ENCODE measurements at regions not wholly inside any gene's neighbourhood (a gene's known extent, or its start where the extent isn't known, plus 50 kb on each side); places are given as distances from the start of the nearest gene placed in this dataset.

DNA sequence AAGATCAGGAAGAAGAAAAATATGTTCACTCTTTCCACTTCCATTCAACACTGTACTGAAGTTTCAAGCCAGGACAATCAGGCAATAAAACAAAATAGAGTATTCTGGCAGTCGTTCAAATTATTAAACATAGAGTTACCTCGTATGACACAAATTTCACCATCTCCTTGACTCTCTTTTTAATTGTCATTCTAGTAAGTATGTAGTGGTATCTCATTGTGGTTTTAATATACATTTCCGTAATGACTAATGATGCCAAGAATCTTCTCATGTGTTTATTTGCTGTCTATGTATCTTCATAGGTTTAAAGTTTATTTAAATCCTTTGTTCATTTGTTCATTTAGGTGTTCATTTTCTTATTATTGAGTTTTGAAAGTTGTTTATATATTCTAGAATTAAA, 352.2 kb downstream of the IDS start:
- Histone ChIP-seq H3K4me1 (ENCODE audit: control insufficient read depth in 2 of 2, insufficient read depth in 2 of 2, low read length in 2 of 2) (no peaks in the 10 kb centered on the region), H3K9me3 (ENCODE audit: control extremely low read depth in 1 of 3, control insufficient read depth in 2 of 3, insufficient read depth in 1 of 3, low read length in 2 of 3) (no peaks in the 10 kb centered on the region), H3K27me3 (replicated peaks in 1 of 4; ENCODE audit: control extremely low read depth in 1 of 4, control insufficient read depth in 3 of 4, insufficient read depth in 4 of 4, low read length in 3 of 4) (no peaks in the 10 kb centered on the region), H4K20me1 (ENCODE audit: control insufficient read depth, insufficient read depth, low read length, poor library complexity, severe bottlenecking) (no peaks in the 10 kb centered on the region), H3K4me2 (replicated peaks; ENCODE audit: low read depth, low read length, poor library complexity, severe bottlenecking) (no peak overlapping the region), H3K27ac (ENCODE audit: low read length in 2 of 2) (no peak overlapping the region), H3K9ac (ENCODE audit: low read length) (no peak overlapping the region), H3K36me3 (replicated peaks in 1 of 2; ENCODE audit: control extremely low read depth in 1 of 2, control insufficient read depth in 1 of 2, extremely low read depth in 1 of 2, insufficient read depth in 2 of 2, low read length in 1 of 2) (no peaks in the 10 kb centered on the region), H3K4me3 (ENCODE audit: control extremely low read depth in 1 of 5, extremely low read depth in 1 of 5, insufficient read depth in 1 of 5, low read depth in 2 of 5, low read length in 4 of 5) (no peak overlapping the region), H3K79me2 (ENCODE audit: control insufficient read depth, insufficient read depth, low read length) (no peaks in the 10 kb centered on the region), H2AFZ (ENCODE audit: insufficient read depth, low read depth, low read length, poor library complexity, severe bottlenecking) (no peak overlapping the region)
- TF ChIP-seq, protein P1, sequence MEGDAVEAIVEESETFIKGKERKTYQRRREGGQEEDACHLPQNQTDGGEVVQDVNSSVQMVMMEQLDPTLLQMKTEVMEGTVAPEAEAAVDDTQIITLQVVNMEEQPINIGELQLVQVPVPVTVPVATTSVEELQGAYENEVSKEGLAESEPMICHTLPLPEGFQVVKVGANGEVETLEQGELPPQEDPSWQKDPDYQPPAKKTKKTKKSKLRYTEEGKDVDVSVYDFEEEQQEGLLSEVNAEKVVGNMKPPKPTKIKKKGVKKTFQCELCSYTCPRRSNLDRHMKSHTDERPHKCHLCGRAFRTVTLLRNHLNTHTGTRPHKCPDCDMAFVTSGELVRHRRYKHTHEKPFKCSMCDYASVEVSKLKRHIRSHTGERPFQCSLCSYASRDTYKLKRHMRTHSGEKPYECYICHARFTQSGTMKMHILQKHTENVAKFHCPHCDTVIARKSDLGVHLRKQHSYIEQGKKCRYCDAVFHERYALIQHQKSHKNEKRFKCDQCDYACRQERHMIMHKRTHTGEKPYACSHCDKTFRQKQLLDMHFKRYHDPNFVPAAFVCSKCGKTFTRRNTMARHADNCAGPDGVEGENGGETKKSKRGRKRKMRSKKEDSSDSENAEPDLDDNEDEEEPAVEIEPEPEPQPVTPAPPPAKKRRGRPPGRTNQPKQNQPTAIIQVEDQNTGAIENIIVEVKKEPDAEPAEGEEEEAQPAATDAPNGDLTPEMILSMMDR (IDR thresholded peaks at IDR 0.05): no peak
- TF ChIP-seq EZH2 (IDR thresholded peaks at IDR 0.05; ENCODE audit: borderline replicate concordance, insufficient read depth, low read depth, low read length, poor library complexity, severe bottlenecking): no peak
- Mint-ChIP-seq H3K4me3 (no peak overlapping the region), H3K27ac (no peak overlapping the region), H3K27me3 (no peaks in the 10 kb centered on the region), H3K9me3 (ENCODE audit: insufficient read depth) (no peaks in the 10 kb centered on the region), H3K4me1 (no peaks in the 10 kb centered on the region)
- ATAC-seq (ENCODE audit: low read depth) (no peak), DNase-seq (no peak)
- ChIA-PET CTCF (no interaction called here), POLR2A (no interaction called here)
- intact Hi-C loops (cut with micrococcal nuclease): no loop called here
- no CpG with 5 or more reads among the region's 3 CpGs for WGBS (ENCODE audit: insufficient coverage)

DNA sequence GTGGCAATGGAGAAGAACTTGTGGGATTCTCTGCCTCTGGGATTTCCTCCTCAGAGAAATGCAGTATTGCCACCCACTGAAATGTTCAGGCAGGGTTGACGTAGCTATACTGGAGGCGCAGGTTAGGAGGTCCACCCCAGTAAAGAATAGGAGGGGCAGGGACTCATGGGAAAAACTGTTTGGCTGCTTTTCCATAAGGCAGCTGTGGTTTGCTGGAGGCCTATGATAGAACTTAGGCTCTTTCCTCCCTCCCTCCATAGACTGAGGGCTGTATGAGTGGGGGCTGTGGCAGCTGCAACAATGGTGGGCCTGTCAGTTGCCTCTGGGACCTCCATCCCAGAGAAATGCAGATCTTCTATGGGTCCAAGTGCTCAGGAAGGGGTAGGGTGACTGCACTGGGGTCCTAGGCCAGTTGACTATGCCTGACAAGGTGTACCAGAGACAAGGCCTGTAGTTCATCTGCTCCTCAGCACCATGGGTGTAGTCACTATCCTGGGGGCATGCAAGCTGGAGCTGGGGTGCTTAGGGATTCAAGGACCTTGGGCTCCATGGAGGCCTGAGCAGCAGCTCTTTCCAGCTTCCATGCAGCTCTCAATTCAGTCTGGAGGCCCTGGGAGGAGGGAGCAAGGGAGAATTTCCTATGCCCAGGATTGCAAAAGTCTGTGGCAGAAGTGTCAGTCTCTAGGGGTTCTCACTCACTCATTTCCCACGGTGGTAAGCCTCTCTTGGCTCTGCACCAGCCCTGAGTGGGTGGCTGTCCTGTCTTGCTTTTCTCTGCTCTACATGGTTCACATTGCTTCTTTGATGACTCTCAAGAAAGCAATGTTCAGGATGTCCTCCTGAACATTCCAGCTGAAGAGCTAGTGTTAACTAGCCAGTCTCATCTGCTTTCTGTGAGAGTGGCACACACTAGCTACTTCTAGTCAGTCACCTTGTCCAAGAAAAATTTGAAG, 353.0 kb downstream of the IDS start:
- TF ChIP-seq, protein P1 (IDR thresholded peaks at IDR 0.05): no peak
- no peak for TF ChIP-seq EZH2 (IDR thresholded peaks at IDR 0.05; ENCODE audit: borderline replicate concordance, insufficient read depth, low read depth, low read length, poor library complexity, severe bottlenecking)
- H3K27me3 ChIP-seq (replicated peaks in 1 of 4; ENCODE audit: control extremely low read depth in 1 of 4, control insufficient read depth in 3 of 4, insufficient read depth in 4 of 4, low read length in 3 of 4): no peaks in the 10 kb centered on the region
- H3K4me1 ChIP-seq (ENCODE audit: control insufficient read depth in 2 of 2, insufficient read depth in 2 of 2, low read length in 2 of 2): no peaks in the 10 kb centered on the region
- DNase-seq: no peak
- no peaks in the 10 kb centered on the region for H4K20me1 ChIP-seq (ENCODE audit: control insufficient read depth, insufficient read depth, low read length, poor library complexity, severe bottlenecking)
- no peak for ATAC-seq (ENCODE audit: low read depth)
- no peak overlapping the region for H3K4me2 ChIP-seq (replicated peaks; ENCODE audit: low read depth, low read length, poor library complexity, severe bottlenecking)
- Mint-ChIP-seq H3K4me3 (no peak overlapping the region), H3K9me3 (ENCODE audit: insufficient read depth) (no peaks in the 10 kb centered on the region), H3K27me3 (no peaks in the 10 kb centered on the region), H3K4me1 (no peaks in the 10 kb centered on the region), H3K27ac (no peak overlapping the region)
- no peaks in the 10 kb centered on the region for H3K79me2 ChIP-seq (ENCODE audit: control insufficient read depth, insufficient read depth, low read length)
- intact Hi-C loops (cut with micrococcal nuclease): no loop called here
- ChIA-PET CTCF (no interaction called here), POLR2A (no interaction called here)
- no peak overlapping the region for H3K4me3 ChIP-seq (ENCODE audit: control extremely low read depth in 1 of 5, extremely low read depth in 1 of 5, insufficient read depth in 1 of 5, low read depth in 2 of 5, low read length in 4 of 5)
- no peak overlapping the region for H2AFZ ChIP-seq (ENCODE audit: insufficient read depth, low read depth, low read length, poor library complexity, severe bottlenecking)
- no peak overlapping the region for H3K9ac ChIP-seq (ENCODE audit: low read length)
- 17% methylated on average over 1 of the region's 3 CpGs for WGBS (ENCODE audit: insufficient coverage)
- no peaks in the 10 kb centered on the region for H3K9me3 ChIP-seq (ENCODE audit: control extremely low read depth in 1 of 3, control insufficient read depth in 2 of 3, insufficient read depth in 1 of 3, low read length in 2 of 3)
- no peaks in the 10 kb centered on the region for H3K36me3 ChIP-seq (replicated peaks in 1 of 2; ENCODE audit: control extremely low read depth in 1 of 2, control insufficient read depth in 1 of 2, extremely low read depth in 1 of 2, insufficient read depth in 2 of 2, low read length in 1 of 2)
- no peak overlapping the region for H3K27ac ChIP-seq (ENCODE audit: low read length in 2 of 2)
